ENCODE measurements at regions not wholly inside any gene's neighbourhood (a gene's known extent, or its start where the extent isn't known, plus 50 kb on each side); places are given as distances from the start of the nearest gene placed in this dataset.

DNA sequence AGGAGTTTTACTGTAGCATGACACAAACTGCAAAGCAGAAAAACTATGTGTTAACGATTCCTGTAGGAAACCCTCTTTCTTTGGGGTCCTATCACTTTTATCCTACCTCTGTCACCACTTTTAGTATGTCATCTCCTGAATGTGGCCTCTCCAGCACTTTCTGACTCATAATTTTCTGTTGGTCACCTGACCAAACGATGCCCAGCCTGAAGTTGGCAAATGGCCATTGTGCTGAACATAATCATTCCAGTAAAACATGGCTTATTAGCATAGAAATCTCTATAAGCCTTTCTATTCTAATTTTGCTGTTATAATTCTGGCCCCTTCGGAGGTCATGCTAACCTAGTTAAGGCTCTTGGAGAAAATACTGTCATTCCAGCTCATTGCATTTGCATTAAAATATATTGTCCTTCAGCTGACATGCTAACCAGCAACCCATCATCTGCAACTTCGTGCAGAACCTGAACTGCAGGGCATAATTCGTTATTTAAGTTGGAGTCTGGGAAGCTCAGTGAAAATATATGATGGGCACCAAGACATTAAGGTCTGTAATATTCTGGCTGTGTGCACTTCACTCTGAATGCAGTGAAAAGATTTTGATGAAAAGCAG lies 140.3 kb downstream of the NMUR2 start:
- no peaks in the 10 kb centered on the region for H3K9me3 Mint-ChIP-seq (ENCODE audit: unreplicated experiment)
- no peaks in the 10 kb centered on the region for H3K36me3 Mint-ChIP-seq (ENCODE audit: unreplicated experiment)
- H3K27me3 Mint-ChIP-seq (ENCODE audit: unreplicated experiment): no peaks in the 10 kb centered on the region
- TF ChIP-seq, protein P1, sequence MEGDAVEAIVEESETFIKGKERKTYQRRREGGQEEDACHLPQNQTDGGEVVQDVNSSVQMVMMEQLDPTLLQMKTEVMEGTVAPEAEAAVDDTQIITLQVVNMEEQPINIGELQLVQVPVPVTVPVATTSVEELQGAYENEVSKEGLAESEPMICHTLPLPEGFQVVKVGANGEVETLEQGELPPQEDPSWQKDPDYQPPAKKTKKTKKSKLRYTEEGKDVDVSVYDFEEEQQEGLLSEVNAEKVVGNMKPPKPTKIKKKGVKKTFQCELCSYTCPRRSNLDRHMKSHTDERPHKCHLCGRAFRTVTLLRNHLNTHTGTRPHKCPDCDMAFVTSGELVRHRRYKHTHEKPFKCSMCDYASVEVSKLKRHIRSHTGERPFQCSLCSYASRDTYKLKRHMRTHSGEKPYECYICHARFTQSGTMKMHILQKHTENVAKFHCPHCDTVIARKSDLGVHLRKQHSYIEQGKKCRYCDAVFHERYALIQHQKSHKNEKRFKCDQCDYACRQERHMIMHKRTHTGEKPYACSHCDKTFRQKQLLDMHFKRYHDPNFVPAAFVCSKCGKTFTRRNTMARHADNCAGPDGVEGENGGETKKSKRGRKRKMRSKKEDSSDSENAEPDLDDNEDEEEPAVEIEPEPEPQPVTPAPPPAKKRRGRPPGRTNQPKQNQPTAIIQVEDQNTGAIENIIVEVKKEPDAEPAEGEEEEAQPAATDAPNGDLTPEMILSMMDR (IDR thresholded peaks at IDR 0.05): no peak
- no peaks in the 10 kb centered on the region for H3K4me1 Mint-ChIP-seq (ENCODE audit: unreplicated experiment)
- H3K4me3 Mint-ChIP-seq (ENCODE audit: unreplicated experiment): no peak overlapping the region
- DNase-seq (ENCODE audit: extremely low spot score, unreplicated experiment): no peak
- H3K27ac Mint-ChIP-seq (ENCODE audit: unreplicated experiment): no peak overlapping the region

- no peak overlapping the region for H3K27ac Mint-ChIP-seq (ENCODE audit: unreplicated experiment)
- no peaks in the 10 kb centered on the region for H3K9me3 Mint-ChIP-seq (ENCODE audit: unreplicated experiment)
- no peaks in the 10 kb centered on the region for H3K36me3 Mint-ChIP-seq (ENCODE audit: unreplicated experiment)
- TF ChIP-seq, protein P1 (IDR thresholded peaks at IDR 0.05): no peak
- no peaks in the 10 kb centered on the region for H3K4me1 Mint-ChIP-seq (ENCODE audit: unreplicated experiment)
- H3K27me3 Mint-ChIP-seq (ENCODE audit: unreplicated experiment): no peaks in the 10 kb centered on the region
- H3K4me3 Mint-ChIP-seq (ENCODE audit: unreplicated experiment): no peak overlapping the region
- DNase-seq (ENCODE audit: extremely low spot score, unreplicated experiment): no peak
Observed at GRCh38 chr5:152262667-152263066, 142.4 kb downstream of the NMUR2 start.

DNA sequence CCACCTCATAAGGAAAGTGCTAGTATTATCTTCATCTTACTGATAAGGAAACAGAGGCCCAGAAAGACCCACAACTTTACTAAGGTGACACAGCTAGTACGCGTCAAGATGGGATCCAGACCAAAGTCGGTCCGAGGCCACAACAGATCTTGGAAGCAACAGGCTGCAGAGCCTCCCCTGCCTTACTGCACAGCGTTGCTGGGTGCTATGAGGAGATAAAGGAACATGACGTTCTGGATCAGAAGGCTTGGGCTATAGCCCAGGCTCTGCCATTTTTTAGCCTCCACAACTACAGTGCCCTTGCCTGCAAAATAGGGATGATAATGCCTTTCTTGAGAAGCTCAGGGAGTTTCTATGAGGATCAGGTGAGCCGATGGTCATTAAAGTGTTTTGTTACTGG lies 144.1 kb downstream of the NMUR2 start:
- Mint-ChIP-seq H3K36me3 (ENCODE audit: unreplicated experiment) (no peaks in the 10 kb centered on the region), H3K27ac (ENCODE audit: unreplicated experiment) (no peak overlapping the region), H3K4me1 (ENCODE audit: unreplicated experiment) (no peaks in the 10 kb centered on the region), H3K27me3 (ENCODE audit: unreplicated experiment) (no peaks in the 10 kb centered on the region), H3K4me3 (ENCODE audit: unreplicated experiment) (no peak overlapping the region), H3K9me3 (ENCODE audit: unreplicated experiment) (no peaks in the 10 kb centered on the region)
- TF ChIP-seq, protein P1 (IDR thresholded peaks at IDR 0.05): no peak
- no peak for DNase-seq (ENCODE audit: extremely low spot score, unreplicated experiment)

DNA sequence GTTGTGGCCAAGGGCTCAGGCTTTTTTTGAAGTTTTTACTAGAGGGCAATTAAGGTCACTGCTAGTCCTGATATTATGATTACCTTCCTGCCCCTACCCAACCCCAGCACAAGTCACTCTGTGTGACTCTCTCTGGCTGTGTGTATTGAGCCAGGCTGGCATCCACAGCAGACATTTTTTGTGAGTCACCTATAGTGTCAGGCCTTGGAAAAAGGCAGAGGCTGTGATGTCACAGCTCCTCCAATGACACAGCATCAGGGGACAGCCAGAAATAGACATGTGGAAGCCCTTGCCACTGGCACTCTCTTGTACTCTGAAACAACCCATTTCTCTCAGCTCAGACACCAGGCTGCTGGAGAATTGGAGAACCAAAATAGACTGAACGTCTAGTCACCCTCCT lies 145.4 kb downstream of the NMUR2 start:
- DNase-seq (ENCODE audit: extremely low spot score, unreplicated experiment): no peak
- TF ChIP-seq, protein P1 (IDR thresholded peaks at IDR 0.05): no peak
- no peaks in the 10 kb centered on the region for H3K4me1 Mint-ChIP-seq (ENCODE audit: unreplicated experiment)
- no peak overlapping the region for H3K4me3 Mint-ChIP-seq (ENCODE audit: unreplicated experiment)
- H3K36me3 Mint-ChIP-seq (ENCODE audit: unreplicated experiment): no peaks in the 10 kb centered on the region
- no peak overlapping the region for H3K27ac Mint-ChIP-seq (ENCODE audit: unreplicated experiment)
- H3K9me3 Mint-ChIP-seq (ENCODE audit: unreplicated experiment): no peaks in the 10 kb centered on the region
- no peaks in the 10 kb centered on the region for H3K27me3 Mint-ChIP-seq (ENCODE audit: unreplicated experiment)

DNA sequence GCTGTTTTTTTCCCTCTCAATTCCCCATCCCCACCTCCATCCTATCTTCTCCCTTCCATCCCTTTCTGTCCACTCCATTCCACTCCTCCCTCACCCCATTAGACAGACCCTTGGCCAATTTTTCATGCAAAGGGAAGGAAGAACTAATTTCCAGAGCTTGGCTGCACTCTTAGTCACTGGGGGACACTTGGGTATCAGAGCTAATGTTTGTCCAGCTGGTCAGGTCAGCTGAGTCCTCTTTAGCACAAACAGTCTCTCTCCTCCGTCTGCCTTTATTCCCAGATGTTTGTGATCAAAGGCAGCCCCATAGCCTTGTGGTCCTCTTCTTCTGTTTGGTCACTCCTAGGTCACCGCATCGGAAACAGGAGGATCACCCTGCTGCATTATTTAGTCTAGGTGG lies 148.5 kb downstream of the NMUR2 start:
- DNase-seq (ENCODE audit: extremely low spot score, unreplicated experiment): no peak
- TF ChIP-seq, protein P1 (IDR thresholded peaks at IDR 0.05): no peak
- no peak overlapping the region for H3K27ac Mint-ChIP-seq (ENCODE audit: unreplicated experiment)
- no peaks in the 10 kb centered on the region for H3K27me3 Mint-ChIP-seq (ENCODE audit: unreplicated experiment)
- no peaks in the 10 kb centered on the region for H3K36me3 Mint-ChIP-seq (ENCODE audit: unreplicated experiment)
- no peaks in the 10 kb centered on the region for H3K4me1 Mint-ChIP-seq (ENCODE audit: unreplicated experiment)
- no peak overlapping the region for H3K4me3 Mint-ChIP-seq (ENCODE audit: unreplicated experiment)
- H3K9me3 Mint-ChIP-seq (ENCODE audit: unreplicated experiment): no peaks in the 10 kb centered on the region

All from osteocyte (in vitro differentiated cells).